HG03558 (cell line): ENCODE measurements at regions not wholly inside any gene's neighbourhood (a gene's known extent, or its start where the extent isn't known, plus 50 kb on each side); places are given as distances from the start of the nearest gene placed in this dataset.

Source experiments
- ATAC-seq: cut with Tn5 transposase; IDR thresholded peaks from one replicate; pipeline ENCODE4 v1.9.1; 2021; ENCODE audit warnings: moderate number of reproducible peaks; ENCODE audit not compliant: unreplicated experiment; ENCODE audit errors: extremely low read depth

- ATAC-seq: no peak
Observed at GRCh38 chr2:82730811-82731210, 1728.3 kb downstream of the SUCLG1 start.

DNA sequence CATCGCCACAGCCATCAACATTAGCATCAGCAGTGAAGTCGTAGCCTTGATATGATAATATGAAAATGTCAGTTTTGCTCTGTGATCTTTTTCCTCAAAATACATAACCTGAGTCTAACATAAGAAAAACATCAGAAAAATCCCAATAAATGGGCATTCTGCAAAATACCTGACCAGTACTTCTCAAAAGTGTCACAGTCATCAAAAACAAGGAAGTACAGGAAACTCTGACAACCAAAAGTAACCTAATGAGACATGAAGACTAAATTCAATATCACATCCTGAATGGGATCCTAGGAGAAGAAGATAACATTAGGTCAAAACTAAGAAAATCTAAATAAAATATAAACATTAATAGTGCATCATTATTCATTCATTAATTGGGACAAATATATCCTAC lies 1731.0 kb downstream of the SUCLG1 start:
- ATAC-seq: no peak

- no peak for ATAC-seq
Observed at GRCh38 chr2:82708681-82709080, 1750.4 kb downstream of the SUCLG1 start.

- ATAC-seq: no peak
Observed at GRCh38 chr2:82697231-82697630, 1761.8 kb downstream of the SUCLG1 start.

DNA sequence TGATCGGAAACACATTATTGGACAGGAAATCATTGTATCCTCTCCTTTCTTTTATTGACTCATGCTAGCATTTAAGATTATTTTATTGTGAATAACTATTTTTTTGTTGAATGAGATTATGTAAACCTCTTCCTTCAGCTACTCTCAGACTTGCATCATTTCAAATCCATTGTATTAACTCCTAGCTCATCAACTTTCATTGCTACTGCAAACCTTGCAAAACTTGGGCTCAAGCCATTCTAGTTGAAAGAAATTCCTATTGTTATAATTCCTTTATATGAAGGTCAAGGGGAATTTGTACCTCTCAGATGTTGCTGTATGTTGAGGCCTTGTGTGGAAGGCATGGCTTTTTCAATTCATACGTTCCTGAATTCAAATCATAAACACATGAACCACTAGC lies 1764.6 kb downstream of the SUCLG1 start:
- no peak for ATAC-seq

GRCh38 chr2:82690757-82691411 lies 1768.2 kb downstream of the SUCLG1 start:
- no peak for ATAC-seq

GRCh38 chr2:82675186-82675585 lies 1783.9 kb downstream of the SUCLG1 start:
- no peak for ATAC-seq

GRCh38 chr2:82674652-82675051 lies 1784.4 kb downstream of the SUCLG1 start:
- no peak for ATAC-seq

- ATAC-seq: no peak
Observed at GRCh38 chr2:82667491-82667890, 1791.6 kb downstream of the SUCLG1 start.

GRCh38 chr2:82665691-82666090 lies 1793.4 kb downstream of the SUCLG1 start:
- no peak for ATAC-seq

DNA sequence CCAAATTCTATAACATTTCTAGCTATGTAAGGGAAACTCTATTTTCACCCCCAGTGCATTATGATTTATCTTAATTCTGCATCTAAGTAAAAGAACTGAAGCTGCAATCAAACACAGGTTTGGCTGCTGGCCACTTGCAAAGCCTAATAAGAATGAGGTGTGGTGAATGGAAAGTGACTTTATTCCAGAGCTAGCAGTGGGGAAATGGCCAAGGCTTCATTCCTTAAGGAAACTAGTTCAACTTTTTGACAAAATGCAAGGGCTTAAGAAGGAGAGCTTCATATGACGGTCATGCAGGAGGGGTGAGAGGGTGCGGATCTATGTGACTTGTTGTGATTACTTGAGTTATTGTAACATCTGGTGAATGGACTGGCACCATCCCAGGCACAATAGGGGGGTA lies 1802.0 kb downstream of the SUCLG1 start:
- ATAC-seq: no peak

DNA sequence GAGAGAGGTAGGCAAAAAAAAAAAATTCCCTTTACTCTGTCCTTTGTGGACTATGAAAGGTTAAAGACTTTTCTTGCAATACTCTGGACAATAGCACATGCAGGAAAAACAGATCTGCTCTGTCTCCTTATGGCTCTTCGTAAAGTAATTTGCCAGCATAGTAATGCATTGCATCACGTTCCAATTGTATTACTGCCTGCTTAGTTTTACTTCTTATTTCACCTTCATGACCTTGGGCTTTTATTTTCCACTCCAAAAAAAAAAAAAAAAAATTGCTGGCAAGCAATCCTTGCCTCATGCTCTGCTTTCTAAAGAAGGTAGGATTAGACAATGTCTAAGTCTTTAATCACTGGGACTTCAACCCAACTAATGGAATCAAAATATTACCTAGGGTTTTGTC lies 1802.7 kb downstream of the SUCLG1 start:
- no peak for ATAC-seq

DNA sequence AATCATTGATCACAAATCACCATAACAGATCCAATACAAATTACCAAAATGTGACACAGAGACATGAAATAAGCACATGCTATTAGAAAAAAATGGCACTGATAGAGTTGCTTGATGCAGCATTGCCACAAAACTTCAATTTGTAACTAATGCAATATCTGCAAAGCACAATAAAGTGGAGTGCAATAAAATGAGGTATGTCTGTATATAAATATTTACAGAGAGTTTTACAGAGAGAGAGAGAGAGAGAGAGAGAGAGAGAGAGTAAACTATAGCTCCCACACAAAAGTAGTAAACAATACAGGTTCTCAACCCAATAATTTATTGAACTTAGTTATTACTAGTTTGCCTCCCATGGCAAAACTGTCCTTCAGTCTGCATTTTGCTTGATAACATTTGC lies 1807.0 kb downstream of the SUCLG1 start:
- ATAC-seq: no peak

DNA sequence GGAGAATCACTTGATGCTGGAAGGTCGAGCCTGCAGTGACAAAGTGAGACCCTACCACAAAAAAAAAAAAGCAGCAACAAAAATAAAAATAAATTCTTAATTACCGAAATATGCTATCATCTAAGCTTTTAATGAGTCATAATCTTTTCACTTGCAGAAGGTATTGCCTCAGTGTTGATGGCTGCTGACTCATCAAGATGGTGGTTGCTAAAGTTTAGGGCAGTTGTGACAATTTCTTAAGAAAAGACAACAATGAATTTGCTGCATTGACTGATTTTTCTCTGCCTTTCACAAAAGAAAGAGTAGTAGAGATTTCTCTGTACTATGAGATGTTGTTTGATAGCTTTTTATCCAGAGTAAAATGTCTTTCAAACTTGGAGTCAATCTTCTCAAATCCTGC lies 1809.0 kb downstream of the SUCLG1 start:
- no peak for ATAC-seq

DNA sequence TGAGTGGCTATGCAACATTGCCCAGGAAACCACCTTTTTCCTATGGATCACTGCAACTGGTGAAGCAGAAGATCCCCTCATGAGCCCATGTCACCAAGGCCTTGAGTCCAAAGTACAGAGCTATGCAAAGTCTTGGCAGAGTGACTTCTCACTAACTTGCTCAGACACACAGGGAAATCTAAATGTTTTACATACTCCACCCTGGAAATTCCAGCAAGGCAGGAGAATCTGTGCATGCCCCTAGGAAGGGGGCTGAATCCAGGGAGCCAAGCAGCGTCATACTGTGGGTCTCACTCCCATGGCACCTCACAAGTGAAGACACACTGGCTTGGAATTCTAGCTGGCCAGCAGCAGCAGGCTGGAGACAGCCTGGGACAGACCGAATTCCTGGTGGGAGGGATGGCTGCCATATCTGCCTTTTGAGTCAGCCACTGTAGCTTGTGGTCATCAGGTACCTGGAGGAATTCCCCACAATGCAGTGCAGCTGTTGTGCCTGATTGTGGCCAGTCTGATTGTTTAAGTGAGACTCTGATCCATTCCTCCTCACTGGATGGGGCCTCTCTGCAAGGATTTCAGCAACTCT lies 1817.4 kb downstream of the SUCLG1 start:
- no peak for ATAC-seq

- no peak for ATAC-seq
Observed at GRCh38 chr2:82636402-82637020, 1822.6 kb downstream of the SUCLG1 start.

DNA sequence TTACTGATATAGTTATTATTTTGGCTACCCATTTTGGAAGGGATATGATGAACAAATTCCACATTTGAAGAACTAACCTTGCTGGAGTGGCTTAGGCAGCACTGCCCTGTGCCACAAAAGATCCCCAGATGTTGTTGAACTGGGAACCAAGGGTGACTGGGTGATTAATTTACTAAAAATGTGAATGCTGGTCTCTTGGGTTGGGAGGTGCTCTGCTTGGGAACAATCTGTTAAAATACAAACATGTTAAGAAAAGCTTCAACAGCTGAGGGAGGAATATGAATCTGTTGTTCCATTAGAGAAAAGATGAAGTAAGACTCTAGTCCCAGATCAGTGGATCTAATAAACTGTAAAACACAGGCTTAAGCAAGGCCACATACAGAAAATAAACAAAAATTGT lies 1860.1 kb downstream of the SUCLG1 start:
- no peak for ATAC-seq

DNA sequence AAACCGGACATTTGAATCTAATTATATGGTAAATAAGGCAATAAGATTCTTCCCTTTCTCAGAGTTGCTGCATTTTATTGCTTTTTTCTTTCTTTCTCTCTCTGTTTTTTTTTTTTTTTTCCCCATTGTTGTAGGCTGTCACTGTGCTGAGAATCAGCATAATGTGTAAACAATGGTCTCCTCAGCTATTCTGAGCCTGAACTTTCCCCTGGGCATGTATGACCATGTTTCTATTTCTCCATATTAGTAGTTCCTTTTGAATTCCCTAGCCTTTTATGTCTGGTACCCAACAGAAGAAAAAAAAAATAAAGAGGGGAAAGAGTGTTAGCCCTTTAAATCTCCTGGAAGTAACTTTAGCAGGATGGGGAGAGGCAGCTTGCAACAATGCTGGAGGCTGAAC lies 1862.5 kb downstream of the SUCLG1 start:
- ATAC-seq: no peak

GRCh38 chr2:82591718-82592117 lies 1867.4 kb downstream of the SUCLG1 start:
- ATAC-seq: no peak

GRCh38 chr2:82576656-82577055 lies 1882.4 kb downstream of the SUCLG1 start:
- ATAC-seq: no peak

- ATAC-seq: no peak
Observed at GRCh38 chr2:82539280-82539621, 1919.8 kb downstream of the SUCLG1 start.
